Naive B cell (primary cell): ENCODE measurements at regions not wholly inside any gene's neighbourhood (a gene's known extent, or its start where the extent isn't known, plus 50 kb on each side); places are given as distances from the start of the nearest gene placed in this dataset.

Source experiments
- ATAC-seq, 2 donors: fragments of 150-1000 bp; cut with Tn5 transposase; 2 replicates each; pipeline ENCODE4 v1.10.0; 2021; ENCODE audit warnings: low read depth in 2 of 2, mild to moderate bottlenecking in 2 of 2, moderate library complexity in 2 of 2
- DNase-seq: peaks from one replicate; pipeline ENCODE4 v3.0.0; 2022
- H3K27ac Mint-ChIP-seq, 6 donors: one replicate each; pipeline ENCODE4 v1.8.0; 2020 to 2022; ENCODE audit warnings: mild to moderate bottlenecking in 6 of 6, mixed read lengths in 6 of 6, moderate library complexity in 5 of 6, inconsistent platforms in 2 of 6
- H3K27me3 Mint-ChIP-seq, 3 donors: one replicate each; pipeline ENCODE4 v1.8.0; 2021 to 2022; ENCODE audit warnings: mixed read lengths in 3 of 3, mild to moderate bottlenecking in 1 of 3
- H3K36me3 Mint-ChIP-seq, 2 donors: one replicate each; pipeline ENCODE4 v1.8.0; 2020 to 2022; ENCODE audit warnings: mixed read lengths in 2 of 2, inconsistent platforms in 1 of 2, mild to moderate bottlenecking in 1 of 2
- H3K4me1 Mint-ChIP-seq, 3 donors: one replicate each; pipeline ENCODE4 v1.8.0; 2020 to 2022; ENCODE audit warnings: mixed read lengths in 3 of 3, inconsistent platforms in 1 of 3, mild to moderate bottlenecking in 1 of 3, moderate library complexity in 1 of 3
- H3K4me3 Mint-ChIP-seq, 8 donors: one replicate each; pipeline ENCODE4 v1.8.0; 2020 to 2022; ENCODE audit warnings: mild to moderate bottlenecking in 8 of 8, mixed read lengths in 8 of 8, moderate library complexity in 8 of 8, inconsistent platforms in 2 of 8
- H3K9me3 Mint-ChIP-seq, 7 donors: one replicate each; pipeline ENCODE4 v1.8.0; 2020 to 2022; ENCODE audit warnings: mixed read lengths in 7 of 7, mild to moderate bottlenecking in 5 of 7, inconsistent platforms in 2 of 7, moderate library complexity in 1 of 7

DNA sequence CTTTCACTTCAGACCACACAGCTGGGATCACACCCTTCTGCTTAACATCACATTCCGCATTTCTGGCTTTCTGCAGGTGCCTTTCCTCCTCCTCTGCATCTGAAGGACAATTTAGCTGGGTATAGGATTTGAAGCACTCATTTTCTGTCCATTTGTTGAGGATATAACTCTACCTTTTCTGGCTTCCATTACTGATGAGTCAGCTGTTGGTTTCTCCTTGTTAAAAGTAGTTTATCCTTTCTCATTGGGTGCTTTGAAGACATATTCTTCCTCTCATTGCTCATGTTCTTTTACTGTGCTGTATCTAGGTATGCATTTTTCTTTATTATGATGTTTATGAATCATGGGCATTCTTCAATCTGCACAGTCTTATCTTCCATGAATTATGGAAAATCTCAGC, 199.3 kb upstream of the SOX1 start:
- peaks cover 0 to 27% (median 10%) of the 10 kb centered on the region in 7 donors for H3K9me3 Mint-ChIP-seq
- H3K4me3 Mint-ChIP-seq, result no peak overlapping the region
- H3K36me3 Mint-ChIP-seq, result no peaks in the 10 kb centered on the region
- peaks cover 0 to 4% (median 0%) of the 10 kb centered on the region in 3 donors for H3K27me3 Mint-ChIP-seq
- no peak overlapping the region for H3K27ac Mint-ChIP-seq
- ATAC-seq, result no peak
- DNase-seq, result no peak
- H3K4me1 Mint-ChIP-seq, result no peaks in the 10 kb centered on the region

DNA sequence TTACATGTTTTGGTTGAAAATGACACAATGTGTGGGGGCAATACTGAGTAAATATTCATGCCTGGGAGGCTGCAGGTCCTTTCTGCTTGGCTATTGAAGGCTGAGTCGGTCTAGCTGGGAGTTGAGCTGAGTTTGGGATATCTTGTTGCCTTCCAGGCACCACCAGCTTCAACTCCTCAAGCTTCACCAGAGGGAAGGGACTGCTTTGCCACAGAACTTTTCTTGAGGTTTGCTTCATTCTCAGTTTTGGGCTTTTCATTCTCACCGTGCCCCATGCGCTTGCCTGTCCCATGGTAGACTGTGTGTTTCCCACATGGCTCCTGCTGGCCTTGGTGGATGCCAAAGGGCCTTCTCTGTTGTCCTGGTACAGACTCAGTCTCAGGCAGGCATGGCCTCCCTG, 198.2 kb upstream of the SOX1 start:
- Mint-ChIP-seq H3K27ac (no peak overlapping the region), H3K4me1 (no peaks in the 10 kb centered on the region), H3K27me3 (peaks cover 0 to 4% (median 0%) of the 10 kb centered on the region in 3 donors), H3K9me3 (peaks cover 1 to 27% (median 13%) of the 10 kb centered on the region in 7 donors), H3K4me3 (no peak overlapping the region), H3K36me3 (no peaks in the 10 kb centered on the region)
- DNase-seq (no peak), ATAC-seq (no peak)

DNA sequence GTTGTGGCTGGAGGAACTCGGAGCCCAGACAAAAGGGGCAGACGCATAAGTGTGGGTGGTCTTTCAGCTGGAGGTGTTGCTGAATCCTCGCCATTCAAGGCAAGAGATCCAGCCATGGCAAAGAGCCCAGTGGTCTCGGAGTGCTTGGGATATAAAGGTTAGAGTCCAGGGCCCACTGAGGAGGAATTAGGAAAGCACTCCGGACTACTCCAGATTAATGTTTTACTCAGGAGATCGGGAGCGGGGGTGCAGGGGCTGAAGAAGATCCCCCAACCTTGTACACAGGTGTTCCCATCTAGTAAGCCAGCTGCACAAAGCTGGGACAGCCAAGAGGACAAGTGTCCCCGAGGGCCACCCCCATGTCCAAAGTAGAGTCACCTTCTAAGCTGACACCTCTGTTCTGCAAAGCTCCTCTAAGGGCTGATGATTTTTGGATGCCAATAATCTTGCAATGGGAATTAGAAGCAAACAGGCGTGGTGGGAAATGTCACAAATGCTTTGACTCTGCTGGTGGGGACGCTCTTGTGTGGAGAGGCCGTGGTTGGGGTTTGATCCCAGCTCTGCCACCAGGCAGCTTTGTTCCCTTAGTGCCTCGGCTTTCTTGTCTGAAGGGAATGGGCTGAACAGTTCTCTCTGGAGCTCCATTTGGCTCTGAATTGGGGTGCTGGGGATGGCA, 194.3 kb upstream of the SOX1 start:
- Mint-ChIP-seq H3K27me3 (peaks cover 0 to 4% (median 0%) of the 10 kb centered on the region in 3 donors), H3K9me3 (peaks cover 2 to 18% (median 9%) of the 10 kb centered on the region in 7 donors), H3K27ac (no peak overlapping the region), H3K36me3 (no peaks in the 10 kb centered on the region), H3K4me3 (no peak overlapping the region), H3K4me1 (no peaks in the 10 kb centered on the region)
- ATAC-seq, result no peak
- no peak for DNase-seq

DNA sequence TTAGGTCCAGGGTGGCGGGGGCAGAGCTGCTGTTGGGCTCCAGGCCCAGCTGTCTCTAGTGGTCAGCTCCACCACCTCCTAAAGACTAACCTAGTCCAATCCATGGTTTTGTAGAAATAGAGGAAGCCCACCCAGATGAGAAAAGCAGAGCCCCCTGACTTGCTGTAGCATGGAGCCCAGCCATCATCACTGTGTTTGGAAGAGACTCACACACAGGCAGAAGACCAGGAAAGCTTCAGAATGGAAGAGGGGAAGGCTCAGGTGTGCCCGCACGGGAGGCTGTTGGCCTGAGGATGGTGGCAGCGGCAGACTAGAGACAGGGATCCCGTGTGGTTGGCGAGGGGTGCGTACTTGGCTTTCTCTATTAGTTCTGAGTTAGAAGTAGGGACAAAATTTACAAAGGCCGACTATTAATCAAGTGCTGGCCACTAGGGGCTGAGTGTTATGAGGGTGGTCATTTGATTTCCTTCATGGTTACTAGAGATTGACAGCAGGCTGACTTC, 193.2 kb upstream of the SOX1 start:
- ATAC-seq (no peak), DNase-seq (no peak)
- Mint-ChIP-seq H3K4me1 (no peaks in the 10 kb centered on the region), H3K9me3 (peaks cover 0 to 7% (median 4%) of the 10 kb centered on the region in 7 donors), H3K27me3 (peaks cover 0 to 4% (median 0%) of the 10 kb centered on the region in 3 donors), H3K27ac (peak overlapping the region in 1 of 6 donors; percentile 63), H3K36me3 (no peaks in the 10 kb centered on the region), H3K4me3 (peak overlapping the region in 1 of 8 donors; percentile 41)

DNA sequence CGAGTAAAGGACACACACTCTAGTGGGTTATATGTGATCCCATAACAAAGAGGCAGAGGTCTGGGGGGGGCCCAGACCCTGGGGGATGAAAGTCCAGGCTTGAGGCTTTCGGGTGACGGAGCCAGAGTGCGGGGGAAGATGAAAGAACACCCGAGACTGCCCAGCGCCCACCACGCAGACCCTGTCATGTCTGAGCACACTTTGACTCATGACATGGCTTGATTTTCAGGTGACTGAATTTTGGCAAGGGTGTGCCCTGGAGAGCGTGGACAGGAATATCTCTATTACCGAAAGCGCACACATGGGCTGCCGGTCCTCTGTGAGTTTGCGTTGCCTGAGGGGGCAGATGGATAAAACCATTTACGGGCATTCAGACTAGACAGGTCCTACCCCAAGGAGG, 192.0 kb upstream of the SOX1 start:
- Mint-ChIP-seq H3K27me3 (peaks cover 0 to 4% (median 0%) of the 10 kb centered on the region in 3 donors), H3K9me3 (peaks cover 0 to 6% (median 3%) of the 10 kb centered on the region in 7 donors)

DNA sequence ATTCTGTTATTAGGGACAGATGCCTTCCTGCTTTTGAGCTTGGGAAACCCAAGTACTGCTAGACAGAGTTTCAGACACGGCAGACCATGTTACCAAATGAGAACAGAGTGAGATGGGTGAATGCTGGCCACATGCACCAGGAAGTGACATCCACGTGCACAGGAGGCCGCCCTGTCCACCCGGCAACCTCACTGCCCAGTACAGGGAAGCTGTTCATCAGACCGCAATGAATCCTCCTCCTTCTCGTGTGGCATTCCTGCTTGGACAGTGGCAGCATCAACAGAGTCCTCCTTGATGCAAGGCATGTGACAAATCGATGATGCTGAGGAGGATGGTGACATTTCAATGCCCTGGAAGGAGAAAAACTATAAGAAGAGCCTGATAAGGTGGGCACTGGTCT, 191.0 kb upstream of the SOX1 start:
- H3K9me3 Mint-ChIP-seq, result peaks cover 0 to 6% (median 3%) of the 10 kb centered on the region in 7 donors
- H3K27me3 Mint-ChIP-seq, result peaks cover 0 to 2% (median 0%) of the 10 kb centered on the region in 3 donors
- H3K4me1 Mint-ChIP-seq, result no peaks in the 10 kb centered on the region
- H3K36me3 Mint-ChIP-seq, result no peaks in the 10 kb centered on the region
- no peak for DNase-seq
- no peak overlapping the region for H3K27ac Mint-ChIP-seq
- H3K4me3 Mint-ChIP-seq, result no peak overlapping the region
- no peak for ATAC-seq

More for the DNA sequence above, 192.0 kb upstream of the SOX1 start:
- Mint-ChIP-seq H3K4me3 (no peak overlapping the region), H3K27ac (no peak overlapping the region), H3K36me3 (no peaks in the 10 kb centered on the region), H3K4me1 (no peaks in the 10 kb centered on the region)
- DNase-seq (no peak), ATAC-seq (no peak)

DNA sequence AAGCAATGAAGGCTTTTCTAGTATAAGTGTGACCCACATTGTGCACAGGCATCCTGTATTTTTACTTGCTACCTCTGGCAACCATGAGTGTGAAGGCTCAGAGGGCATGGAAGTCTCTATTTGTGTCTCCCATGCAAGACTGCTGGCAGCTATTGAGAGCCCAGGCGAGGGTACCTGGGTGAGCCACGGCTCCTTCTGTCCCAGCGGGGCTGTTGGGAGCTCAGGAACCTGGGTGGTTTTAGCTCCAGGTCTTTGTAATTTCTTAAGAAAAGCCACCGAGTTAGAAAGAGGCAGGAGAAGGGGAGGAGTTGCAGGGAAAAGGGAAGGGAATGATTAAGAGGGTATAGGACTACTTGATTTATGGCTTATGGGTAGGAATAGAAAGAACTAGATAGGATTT, 190.4 kb upstream of the SOX1 start:
- H3K27me3 Mint-ChIP-seq, result no peaks in the 10 kb centered on the region
- peaks cover 0 to 6% (median 4%) of the 10 kb centered on the region in 7 donors for H3K9me3 Mint-ChIP-seq
- no peak overlapping the region for H3K27ac Mint-ChIP-seq
- H3K4me1 Mint-ChIP-seq, result no peaks in the 10 kb centered on the region
- ATAC-seq (no peak), DNase-seq (no peak)
- no peaks in the 10 kb centered on the region for H3K36me3 Mint-ChIP-seq
- H3K4me3 Mint-ChIP-seq, result no peak overlapping the region

DNA sequence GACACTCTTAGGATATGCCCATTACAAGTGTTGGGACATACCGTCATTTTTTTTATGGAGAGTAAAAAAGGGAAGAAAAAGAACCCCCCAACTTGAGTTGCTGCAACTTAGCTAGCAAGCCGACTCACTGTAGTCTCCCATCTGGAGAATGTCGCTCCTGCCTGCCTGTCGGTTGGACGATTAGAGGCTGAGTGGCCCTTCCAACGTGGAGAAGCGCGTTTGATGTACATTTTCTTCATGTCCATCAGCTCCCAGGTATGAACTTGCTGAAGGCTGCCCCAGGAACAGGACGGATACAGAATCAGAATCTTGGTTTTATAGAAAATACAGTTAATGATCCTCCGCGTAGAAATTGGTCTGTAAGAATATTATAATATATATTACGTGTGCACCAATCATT, 189.0 kb upstream of the SOX1 start:
- Mint-ChIP-seq H3K27me3 (peaks cover 0 to 2% (median 0%) of the 10 kb centered on the region in 3 donors), H3K4me3 (no peak overlapping the region), H3K27ac (no peak overlapping the region), H3K36me3 (no peaks in the 10 kb centered on the region), H3K4me1 (no peaks in the 10 kb centered on the region), H3K9me3 (peaks cover 0 to 7% (median 4%) of the 10 kb centered on the region in 7 donors)
- ATAC-seq (no peak), DNase-seq (no peak)

DNA sequence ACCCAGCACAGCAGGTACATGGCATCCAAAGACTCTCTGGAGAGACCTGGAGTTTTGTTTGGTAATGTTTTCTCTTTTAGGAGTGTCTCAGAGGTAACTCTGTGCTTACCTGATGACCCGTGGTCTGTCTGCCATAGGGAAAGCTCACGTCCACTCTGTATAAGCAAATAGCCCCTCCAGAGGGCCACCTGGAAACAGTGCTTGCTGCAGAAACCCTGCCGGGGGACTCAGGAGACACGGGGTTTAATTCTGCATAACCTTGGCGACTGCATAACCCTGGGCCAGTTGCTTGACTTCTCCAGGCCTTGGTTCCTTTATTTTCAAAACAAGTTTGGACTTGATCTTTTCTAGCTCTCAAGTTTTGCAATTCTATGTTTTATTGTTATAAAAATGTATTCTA, 187.2 kb upstream of the SOX1 start:
- peaks cover 0 to 3% (median 0%) of the 10 kb centered on the region in 3 donors for H3K27me3 Mint-ChIP-seq
- H3K36me3 Mint-ChIP-seq, result no peaks in the 10 kb centered on the region
- H3K27ac Mint-ChIP-seq, result no peak overlapping the region
- H3K9me3 Mint-ChIP-seq, result peaks cover 0 to 5% (median under 1%) of the 10 kb centered on the region in 7 donors
- ATAC-seq (no peak), DNase-seq (no peak)
- no peak overlapping the region for H3K4me3 Mint-ChIP-seq
- H3K4me1 Mint-ChIP-seq, result no peaks in the 10 kb centered on the region

DNA sequence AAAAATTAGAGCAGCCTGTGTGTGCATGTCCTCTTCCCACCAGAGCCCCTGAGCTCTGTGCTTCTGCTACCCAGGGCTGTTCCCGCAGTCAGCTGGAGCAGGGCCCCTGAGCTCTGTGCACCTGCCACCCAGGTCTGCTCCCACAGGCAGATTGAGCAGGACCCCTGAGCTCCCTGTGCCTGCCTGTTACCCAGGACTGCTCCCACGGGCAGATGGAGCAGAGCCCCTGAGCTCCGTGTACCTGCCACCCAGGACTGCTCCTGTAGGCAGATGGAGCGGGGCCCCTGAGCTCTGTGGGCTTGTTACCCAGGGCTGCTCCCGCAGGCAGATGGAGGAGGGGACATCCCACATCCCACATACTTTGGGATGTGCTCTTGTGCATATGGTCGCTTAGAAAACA, 186.8 kb upstream of the SOX1 start:
- peaks cover 0 to 3% (median 1%) of the 10 kb centered on the region in 3 donors for H3K27me3 Mint-ChIP-seq
- no peaks in the 10 kb centered on the region for H3K4me1 Mint-ChIP-seq
- ATAC-seq (no peak), DNase-seq (no peak)
- no peak overlapping the region for H3K27ac Mint-ChIP-seq
- H3K4me3 Mint-ChIP-seq, result no peak overlapping the region
- H3K9me3 Mint-ChIP-seq, result peaks cover 0 to 5% (median 0%) of the 10 kb centered on the region in 7 donors
- H3K36me3 Mint-ChIP-seq, result no peaks in the 10 kb centered on the region

DNA sequence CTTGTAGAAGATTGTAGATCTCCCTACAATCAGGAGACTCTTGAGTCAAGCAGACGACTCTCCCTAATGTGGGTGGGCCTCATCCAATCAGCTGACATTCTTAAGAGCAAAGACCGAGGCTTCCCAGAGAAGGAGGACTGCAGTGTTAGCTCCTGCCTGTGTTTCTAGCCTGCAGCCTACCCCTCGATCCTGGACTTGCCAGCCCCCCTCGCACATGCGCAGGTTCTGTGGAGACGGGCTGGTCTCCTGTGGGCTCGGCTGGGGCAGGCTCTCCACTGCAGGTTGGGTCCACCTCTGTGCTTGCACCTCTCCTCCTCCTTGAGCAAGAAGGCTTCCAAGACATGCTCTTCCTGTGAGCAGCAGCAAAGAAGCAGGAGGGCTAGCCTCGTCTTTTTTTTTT, 185.2 kb upstream of the SOX1 start:
- peaks cover 0 to 5% (median 0%) of the 10 kb centered on the region in 7 donors for H3K9me3 Mint-ChIP-seq
- no peak overlapping the region for H3K4me3 Mint-ChIP-seq
- H3K27me3 Mint-ChIP-seq, result peaks cover 0 to 6% (median 3%) of the 10 kb centered on the region in 3 donors
- H3K4me1 Mint-ChIP-seq, result no peaks in the 10 kb centered on the region
- H3K27ac Mint-ChIP-seq, result no peak overlapping the region
- no peaks in the 10 kb centered on the region for H3K36me3 Mint-ChIP-seq
- ATAC-seq, result no peak
- DNase-seq, result no peak

DNA sequence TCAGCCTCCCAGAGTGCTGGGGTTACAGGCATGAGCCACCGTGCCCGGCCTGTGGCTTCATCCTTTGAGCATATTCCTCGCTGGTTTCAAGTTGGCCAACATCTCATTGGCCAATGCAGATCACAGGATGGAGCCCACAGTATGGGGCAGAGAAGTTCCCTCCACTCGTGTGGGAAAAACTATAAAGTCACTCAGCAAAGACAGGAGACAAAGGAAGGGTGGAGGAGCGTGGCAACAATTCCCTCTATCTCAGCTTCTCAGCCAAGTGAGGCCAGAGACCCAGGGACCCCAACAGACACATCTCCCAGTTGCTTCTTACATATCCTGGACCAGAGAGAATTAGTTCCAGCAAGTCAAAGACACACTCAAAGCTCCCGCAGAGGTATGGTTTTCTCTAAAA, 184.6 kb upstream of the SOX1 start:
- no peaks in the 10 kb centered on the region for H3K36me3 Mint-ChIP-seq
- peaks cover 0 to 5% (median 0%) of the 10 kb centered on the region in 7 donors for H3K9me3 Mint-ChIP-seq
- no peak overlapping the region for H3K27ac Mint-ChIP-seq
- DNase-seq (no peak), ATAC-seq (no peak)
- peaks cover 0 to 6% (median 3%) of the 10 kb centered on the region in 3 donors for H3K27me3 Mint-ChIP-seq
- H3K4me1 Mint-ChIP-seq, result no peaks in the 10 kb centered on the region
- peak overlapping the region in 1 of 8 donors; percentile 42 for H3K4me3 Mint-ChIP-seq

DNA sequence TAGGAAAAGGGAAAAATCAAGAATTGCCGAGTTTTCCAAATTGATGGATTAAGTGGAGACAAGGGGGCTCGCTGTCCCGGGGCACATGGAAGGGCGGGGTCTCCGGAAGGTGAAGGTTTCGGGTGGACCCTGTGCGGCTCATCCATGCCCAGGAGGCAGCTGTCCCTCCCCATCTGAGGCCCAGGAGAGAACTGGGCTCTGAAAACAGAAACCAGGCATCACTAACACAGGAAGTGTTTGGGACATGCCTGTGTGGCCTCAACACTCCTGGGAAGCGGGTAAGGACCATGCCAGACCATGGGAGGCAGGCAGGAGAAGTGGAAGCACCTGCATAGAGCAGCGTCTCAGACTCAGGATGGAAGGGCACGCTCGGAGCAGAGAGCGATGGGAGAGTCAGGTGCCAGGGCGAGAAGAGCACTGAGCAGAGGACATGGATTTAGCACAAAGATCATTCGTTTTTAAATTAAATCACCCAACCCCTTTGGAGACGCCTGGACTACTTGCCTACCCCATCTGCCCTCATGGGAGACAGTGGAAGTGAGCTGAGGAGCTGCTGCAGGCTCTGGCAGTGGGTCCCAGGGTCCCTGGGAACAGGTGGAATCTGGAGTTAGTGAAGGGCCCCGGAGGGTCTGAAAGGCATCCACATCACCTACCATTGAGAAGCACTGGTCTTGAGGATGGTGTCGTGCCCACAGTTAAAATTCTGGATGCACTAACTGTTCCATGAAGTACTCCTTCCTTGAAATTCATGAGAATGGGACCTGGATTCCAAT, 183.2 kb upstream of the SOX1 start:
- Mint-ChIP-seq H3K27ac (no peak overlapping the region), H3K4me3 (peak overlapping the region in 1 of 8 donors; percentile 2), H3K27me3 (peaks cover 0 to 8% (median 6%) of the 10 kb centered on the region in 3 donors), H3K36me3 (no peaks in the 10 kb centered on the region), H3K4me1 (no peaks in the 10 kb centered on the region), H3K9me3 (peaks cover 0 to 5% (median 0%) of the 10 kb centered on the region in 7 donors)
- no peak for DNase-seq
- no peak for ATAC-seq
